BLaER1 treated with 17β-estradiol and CSF1 and Interleukin-3, amounts not matched to agents 10 nM and 100 nM (cell line): ENCODE measurements at regions not wholly inside any gene's neighbourhood (a gene's known extent, or its start where the extent isn't known, plus 50 kb on each side); places are given as distances from the start of the nearest gene placed in this dataset.

Experiments
- H3K27ac ChIP-seq, 11 experiments: shearing (Covaris generic); formaldehyde crosslinking; 2 replicates each; pipeline ENCODE4 v1.8.1; 2022
- H3K27me3 ChIP-seq, 11 experiments: shearing (Covaris generic); formaldehyde crosslinking; 2 replicates each; pipeline ENCODE4 v1.8.1; 2022
- H3K36me3 ChIP-seq, 11 experiments: shearing (Covaris generic); formaldehyde crosslinking; 2 replicates each; pipeline ENCODE4 v1.8.1; 2022
- H3K4me1 ChIP-seq, 10 experiments: shearing (Covaris generic); formaldehyde crosslinking; 2 replicates each; pipeline ENCODE4 v1.8.1; 2022
- H3K4me2 ChIP-seq, 11 experiments: shearing (Covaris generic); formaldehyde crosslinking; 2 replicates each; pipeline ENCODE4 v1.8.1; 2022
- H3K4me3 ChIP-seq, 10 experiments: shearing (Covaris generic); formaldehyde crosslinking; 2 replicates each; pipeline ENCODE4 v1.8.1; 2022
- H3K9ac ChIP-seq, 11 experiments: shearing (Covaris generic); formaldehyde crosslinking; 2 replicates each; pipeline ENCODE4 v1.8.1; 2022
- H3K9me3 ChIP-seq, 11 experiments: shearing (Covaris generic); formaldehyde crosslinking; replicated peaks in 1 of 11; 2 replicates each; pipeline ENCODE4 v1.8.1; 2022
- H4K20me1 ChIP-seq, 11 experiments: shearing (Covaris generic); formaldehyde crosslinking; 2 replicates each; pipeline ENCODE4 v1.8.1; 2022
- Cebpa-rat ChIP-seq, 11 experiments: shearing (Covaris generic); IDR thresholded peaks; 2 replicates each; pipeline ENCODE4 v1.8.1; 2022

GRCh38 chr6:2508071-2508470 lies 242.7 kb downstream of the MYLK4 start:
- Histone ChIP-seq H3K27me3 (no peaks in the 10 kb centered on the region), H3K4me1 (peaks cover 0 to 10% (median 7%) of the 10 kb centered on the region in 10 experiments; a peak in 12 of 20 replicates), H3K9me3 (no peaks in the 10 kb centered on the region; a peak in 1 of 22 replicates), H3K4me2 (no peak overlapping the region), H3K36me3 (no peaks in the 10 kb centered on the region), H3K9ac (no peak overlapping the region), H4K20me1 (no peaks in the 10 kb centered on the region), H3K27ac (no peak overlapping the region), H3K4me3 (no peak overlapping the region)
- TF ChIP-seq Cebpa-rat (IDR thresholded peaks at IDR 0.05): no peak

GRCh38 chr6:2507521-2508037 lies 243.1 kb downstream of the MYLK4 start:
- Histone ChIP-seq H3K4me1 (peaks cover 4 to 15% (median 12%) of the 10 kb centered on the region in 10 experiments), H3K27me3 (no peaks in the 10 kb centered on the region), H3K4me3 (no peak overlapping the region), H3K9ac (no peak overlapping the region), H3K9me3 (no peaks in the 10 kb centered on the region; a peak in 1 of 22 replicates), H3K36me3 (no peaks in the 10 kb centered on the region), H3K27ac (no peak overlapping the region), H3K4me2 (no peak overlapping the region), H4K20me1 (no peaks in the 10 kb centered on the region)
- no peak for TF ChIP-seq Cebpa-rat (IDR thresholded peaks at IDR 0.05)

- H3K4me3 ChIP-seq: no peak overlapping the region
- H3K9ac ChIP-seq: no peak overlapping the region
- TF ChIP-seq Cebpa-rat (IDR thresholded peaks at IDR 0.05): no peak
- peaks cover 10 to 20% (median 18%) of the 10 kb centered on the region in 10 experiments for H3K4me1 ChIP-seq
- H3K9me3 ChIP-seq: no peaks in the 10 kb centered on the region; a peak in 1 of 22 replicates
- H3K4me2 ChIP-seq: no peak overlapping the region
- H4K20me1 ChIP-seq: no peaks in the 10 kb centered on the region
- no peaks in the 10 kb centered on the region for H3K27me3 ChIP-seq
- no peak overlapping the region for H3K27ac ChIP-seq
- H3K36me3 ChIP-seq: no peaks in the 10 kb centered on the region
Observed at GRCh38 chr6:2507016-2507415, 243.7 kb downstream of the MYLK4 start.

- Histone ChIP-seq H3K4me2 (no peak overlapping the region), H3K4me3 (no peak overlapping the region), H3K27me3 (no peaks in the 10 kb centered on the region), H3K27ac (no peak overlapping the region), H3K4me1 (peaks cover 13 to 27% (median 21%) of the 10 kb centered on the region in 10 experiments), H4K20me1 (no peaks in the 10 kb centered on the region), H3K9ac (no peak overlapping the region), H3K9me3 (no peaks in the 10 kb centered on the region; a peak in 1 of 22 replicates), H3K36me3 (no peaks in the 10 kb centered on the region)
- TF ChIP-seq Cebpa-rat (IDR thresholded peaks at IDR 0.05): no peak
Observed at GRCh38 chr6:2505624-2506023, 245.1 kb downstream of the MYLK4 start.

GRCh38 chr6:2504495-2505064 lies 246.1 kb downstream of the MYLK4 start:
- Histone ChIP-seq H3K4me3 (no peak overlapping the region), H3K27ac (peak overlapping the region in 3 of 11 experiments; percentile 1 to 49 (median 26); a peak in 2 of 22 replicates), H3K4me2 (peak overlapping the region in 9 of 11 experiments; percentile 7 to 51 (median 36); a peak in 11 of 22 replicates), H3K36me3 (no peaks in the 10 kb centered on the region), H4K20me1 (no peaks in the 10 kb centered on the region), H3K9ac (no peak overlapping the region), H3K9me3 (peaks cover 0 to under 1% (median 0%) of the 10 kb centered on the region in 11 experiments; a peak in 2 of 22 replicates), H3K27me3 (no peaks in the 10 kb centered on the region), H3K4me1 (peaks cover 13 to 27% (median 21%) of the 10 kb centered on the region in 10 experiments)
- TF ChIP-seq Cebpa-rat (IDR thresholded peaks at IDR 0.05): no peak

- peaks cover 13 to 27% (median 21%) of the 10 kb centered on the region in 10 experiments for H3K4me1 ChIP-seq
- no peak overlapping the region for H3K4me3 ChIP-seq
- peak in 1 of 11 experiments; percentile 33; a peak in 1 of 22 replicates for TF ChIP-seq Cebpa-rat (IDR thresholded peaks at IDR 0.05)
- no peak overlapping the region for H3K9ac ChIP-seq
- no peaks in the 10 kb centered on the region for H3K27me3 ChIP-seq
- H4K20me1 ChIP-seq: no peaks in the 10 kb centered on the region
- peak overlapping the region in 3 of 11 experiments; percentile 1 to 49 (median 26); a peak in 4 of 22 replicates for H3K27ac ChIP-seq
- H3K36me3 ChIP-seq: no peaks in the 10 kb centered on the region
- H3K9me3 ChIP-seq: peaks cover 0 to 7% (median 5%) of the 10 kb centered on the region in 11 experiments; a peak in 6 of 22 replicates
- H3K4me2 ChIP-seq: peak overlapping the region in 9 of 11 experiments; percentile 7 to 51 (median 36); a peak in 11 of 22 replicates
Observed at GRCh38 chr6:2503816-2504494, 246.8 kb downstream of the MYLK4 start.

GRCh38 chr6:2502998-2503674 lies 247.6 kb downstream of the MYLK4 start:
- H3K4me2 ChIP-seq: peak overlapping the region; percentile 19 to 67 (median 58); a peak in 18 of 22 replicates
- H4K20me1 ChIP-seq: no peaks in the 10 kb centered on the region
- peaks cover 13 to 27% (median 21%) of the 10 kb centered on the region in 10 experiments for H3K4me1 ChIP-seq
- no peak overlapping the region for H3K4me3 ChIP-seq
- TF ChIP-seq Cebpa-rat (IDR thresholded peaks at IDR 0.05): no peak
- no peaks in the 10 kb centered on the region for H3K27me3 ChIP-seq
- H3K27ac ChIP-seq: peak overlapping the region in 1 of 11 experiments; percentile 53; a peak in 1 of 22 replicates
- H3K9me3 ChIP-seq: peaks cover 0 to 10% (median 5%) of the 10 kb centered on the region in 11 experiments; a peak in 6 of 22 replicates
- H3K9ac ChIP-seq: no peak overlapping the region
- H3K36me3 ChIP-seq: no peaks in the 10 kb centered on the region

- no peaks in the 10 kb centered on the region for H3K27me3 ChIP-seq
- H3K9me3 ChIP-seq: peaks cover 0 to 10% (median 5%) of the 10 kb centered on the region in 11 experiments; a peak in 6 of 22 replicates
- H4K20me1 ChIP-seq: no peaks in the 10 kb centered on the region
- peak overlapping the region in 2 of 11 experiments; percentile 23 to 53; a peak in 3 of 22 replicates for H3K27ac ChIP-seq
- no peak for TF ChIP-seq Cebpa-rat (IDR thresholded peaks at IDR 0.05)
- H3K4me1 ChIP-seq: peaks cover 13 to 27% (median 21%) of the 10 kb centered on the region in 10 experiments
- H3K9ac ChIP-seq: no peak overlapping the region; a peak in 2 of 22 replicates
- no peak overlapping the region for H3K4me3 ChIP-seq
- no peaks in the 10 kb centered on the region for H3K36me3 ChIP-seq
- H3K4me2 ChIP-seq: peak overlapping the region; percentile 19 to 67 (median 58); a peak in 19 of 22 replicates
Observed at GRCh38 chr6:2502096-2502997, 248.4 kb downstream of the MYLK4 start.
